A673 (cell line): ENCODE measurements at regions not wholly inside any gene's neighbourhood (a gene's known extent, or its start where the extent isn't known, plus 50 kb on each side); places are given as distances from the start of the nearest gene placed in this dataset.
"Not testable (repeated sequence)": the region's sequence is repeated elsewhere in the genome, so short reads cannot be mapped to it uniquely, and the experiment has no call there.

Experiments used
- BruUV-seq: library from RNA; stranded (reverse); fragments of 400-500 nt; replicated peaks from 2 replicates; lab custom pipeline; 2021; lab: Mats Ljungman, UMichigan
- CTCF ChIA-PET: fragments of 300-600 bp; sonication (Branson Sonifier 250); formaldehyde crosslinking; loops from one replicate; lab custom pipeline; 2022; ENCODE audit warnings: antibody characterized with exemption; lab: Charles Lee
- POLR2A ChIA-PET: fragments of 300-600 bp; sonication (Branson Sonifier 250); formaldehyde crosslinking; loops from one replicate; lab custom pipeline; 2022; ENCODE audit warnings: antibody characterized with exemption; ENCODE audit not compliant: low non-redundant PET; lab: Charles Lee
- DNase-seq: peaks from one replicate; pipeline ENCODE4 v3.0.0-alpha.2; 2015; ENCODE audit warnings: low spot score
- H3K27ac ChIP-seq: fragments of 200-600 bp; sonication (generic); 2 replicates; pipeline ENCODE4 v1.5.1; 2016; ENCODE audit warnings: mixed run types, low read depth, mild to moderate bottlenecking, mixed read lengths, antibody characterized with exemption, low read length; ENCODE audit not compliant: poor library complexity, severe bottlenecking
- H3K27me3 ChIP-seq: fragments of 200-600 bp; sonication (generic); replicated peaks from 2 replicates; pipeline ENCODE4 v1.6.1; 2017; ENCODE audit warnings: mixed run types, low read depth, mild to moderate bottlenecking, mixed read lengths, antibody characterized with exemption, low read length; ENCODE audit not compliant: insufficient read depth, poor library complexity
- H3K36me3 ChIP-seq: fragments of 200-600 bp; sonication (generic); 2 replicates; pipeline ENCODE4 v1.6.1; 2016; ENCODE audit warnings: mixed run types, mild to moderate bottlenecking, mixed read lengths, antibody characterized with exemption, low read length; ENCODE audit not compliant: insufficient read depth, poor library complexity, severe bottlenecking
- H3K4me1 ChIP-seq: fragments of 200-600 bp; sonication (generic); 2 replicates; pipeline ENCODE4 v1.6.1; 2017; ENCODE audit warnings: mixed run types, mild to moderate bottlenecking, mixed read lengths, antibody characterized with exemption, low read length; ENCODE audit not compliant: insufficient read depth, poor library complexity, severe bottlenecking
- H3K4me3 ChIP-seq: fragments of 200-600 bp; sonication (generic); 2 replicates; pipeline ENCODE4 v1.5.1; 2016; ENCODE audit warnings: low read depth, mixed run types, mild to moderate bottlenecking, mixed read lengths, low read length; ENCODE audit not compliant: poor library complexity, severe bottlenecking
- H3K9me3 ChIP-seq: fragments of 200-600 bp; sonication (generic); 2 replicates; pipeline ENCODE4 v1.6.1; 2016; ENCODE audit warnings: mixed run types, low read depth, mild to moderate bottlenecking, mixed read lengths, antibody characterized with exemption, low read length; ENCODE audit not compliant: poor library complexity, severe bottlenecking
- CTCF ChIP-seq: fragments of 300-800, 200-600 bp; sonication (generic); conservative IDR thresholded peaks from 2 replicates; pipeline ENCODE4 v1.5.1; 2017; ENCODE audit warnings: low read depth, mild to moderate bottlenecking, antibody characterized with exemption, low read length, moderate library complexity, mixed read lengths
- EZH2 ChIP-seq: fragments of 200-600 bp; sonication (generic); IDR thresholded peaks from 2 replicates; pipeline ENCODE4 v1.6.1; 2017; ENCODE audit warnings: borderline replicate concordance, low read depth, mild to moderate bottlenecking, mixed read lengths, antibody characterized with exemption, low read length; ENCODE audit not compliant: poor library complexity, severe bottlenecking
- intact Hi-C: fragments of 100-400 bp; cut with micrococcal nuclease; formaldehyde crosslinking; loops from one replicate; pipeline ENCODE4 v1.10.0; 2022; ENCODE audit not compliant: unreplicated experiment

DNA sequence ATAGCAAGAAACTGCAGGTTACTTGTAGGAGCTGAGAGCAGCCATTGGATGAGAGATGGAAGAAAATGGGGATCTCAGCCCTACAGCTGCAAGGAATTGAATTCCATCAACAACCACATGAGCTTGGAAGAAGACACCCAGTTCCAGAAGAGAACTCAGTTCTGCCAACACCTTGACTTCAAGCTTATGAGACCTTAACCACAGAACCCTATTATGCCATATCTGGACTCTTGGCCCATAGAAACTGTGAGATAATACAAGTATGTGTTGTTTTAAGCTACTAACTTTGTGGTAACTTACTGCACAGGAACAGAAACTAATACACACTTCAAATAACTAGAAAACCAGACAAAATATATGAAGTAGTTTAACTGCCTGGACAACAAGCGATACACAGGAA is 212.4 kb upstream of the CACNA2D1 start:
- Histone ChIP-seq H3K4me3 (no peak overlapping the region), H3K9me3 (no peaks in the 10 kb centered on the region), H3K4me1 (no peaks in the 10 kb centered on the region), H3K27me3 (no peaks in the 10 kb centered on the region), H3K27ac (no peak overlapping the region), H3K36me3 (no peaks in the 10 kb centered on the region)
- ChIA-PET POLR2A (no interaction called here), CTCF (no interaction called here)
- no TSS peak for BruUV-seq
- no peak for TF ChIP-seq CTCF
- TF ChIP-seq EZH2, result no peak
- intact Hi-C loops, result no loop called here
- DNase-seq, result no peak

GRCh38 chr7:82650095-82650494 is 206.5 kb upstream of the CACNA2D1 start:
- H3K27me3 ChIP-seq, H3K27ac ChIP-seq, H3K9me3 ChIP-seq, POLR2A ChIA-PET, BruUV-seq, H3K4me1 ChIP-seq, DNase-seq, intact Hi-C loops, H3K4me3 ChIP-seq, H3K36me3 ChIP-seq, CTCF ChIA-PET: not testable (repeated sequence)

DNA sequence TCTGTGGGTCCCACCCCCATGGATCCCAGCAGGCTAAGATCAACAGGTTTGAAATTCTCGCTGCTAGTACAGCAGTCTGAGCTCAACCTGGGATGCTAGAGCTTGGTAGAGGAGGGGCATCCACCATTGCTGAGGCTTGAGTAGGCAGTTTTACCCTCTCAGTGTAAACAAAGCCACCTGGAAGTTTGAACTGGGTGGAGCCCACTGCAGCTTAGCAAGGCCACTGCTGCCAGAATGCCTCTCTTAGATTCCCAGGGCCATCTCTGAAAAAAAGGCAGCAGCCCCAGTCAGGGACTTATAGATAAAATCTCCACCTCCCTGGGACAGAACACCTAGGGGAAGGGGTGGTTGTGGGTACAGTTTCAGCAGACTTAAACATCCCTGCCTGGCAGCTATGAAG is 190.0 kb upstream of the CACNA2D1 start:
- POLR2A ChIA-PET, result no interaction called here
- H3K9me3 ChIP-seq, result no peaks in the 10 kb centered on the region
- no TSS peak for BruUV-seq
- DNase-seq, result no peak
- CTCF ChIA-PET, result no interaction called here
- intact Hi-C loops, result no loop called here
- H3K27ac ChIP-seq, result no peak overlapping the region
- TF ChIP-seq CTCF (no peak), EZH2 (no peak)
- no peak overlapping the region for H3K4me3 ChIP-seq
- H3K27me3 ChIP-seq, result no peaks in the 10 kb centered on the region
- no peaks in the 10 kb centered on the region for H3K4me1 ChIP-seq
- no peaks in the 10 kb centered on the region for H3K36me3 ChIP-seq

GRCh38 chr7:82631998-82632397 is 188.4 kb upstream of the CACNA2D1 start:
- TF ChIP-seq CTCF (no peak), EZH2 (no peak)
- POLR2A ChIA-PET, result no interaction called here
- Histone ChIP-seq H3K36me3 (no peaks in the 10 kb centered on the region), H3K9me3 (no peaks in the 10 kb centered on the region), H3K27ac (no peak overlapping the region), H3K4me1 (no peaks in the 10 kb centered on the region), H3K27me3 (no peaks in the 10 kb centered on the region), H3K4me3 (no peak overlapping the region)
- no peak for DNase-seq
- BruUV-seq, result no TSS peak
- intact Hi-C loops, result no loop called here
- CTCF ChIA-PET, result no interaction called here
